ENCODE measurements at regions not wholly inside any gene's neighbourhood (a gene's known extent, or its start where the extent isn't known, plus 50 kb on each side); places are given as distances from the start of the nearest gene placed in this dataset.

- no peak for DNase-seq (ENCODE audit: low read depth)
- no peak for TF ChIP-seq CTCF (IDR thresholded peaks at IDR 0.05; ENCODE audit: insufficient read depth, low read depth, low read length)
- no peak overlapping the region for H3K4me3 ChIP-seq (ENCODE audit: low read depth, low read length)
Observed at GRCh38 chr2:48137829-48138228, 176.7 kb upstream of the FOXN2 start.

GRCh38 chr2:48138898-48139297 lies 175.6 kb upstream of the FOXN2 start:
- no peak overlapping the region for H3K4me3 ChIP-seq (ENCODE audit: low read depth, low read length)
- DNase-seq (ENCODE audit: low read depth): no peak
- TF ChIP-seq CTCF (IDR thresholded peaks at IDR 0.05; ENCODE audit: insufficient read depth, low read depth, low read length): no peak

- no peak overlapping the region for H3K4me3 ChIP-seq (ENCODE audit: low read depth, low read length)
- TF ChIP-seq CTCF (IDR thresholded peaks at IDR 0.05; ENCODE audit: insufficient read depth, low read depth, low read length): no peak
- DNase-seq (ENCODE audit: low read depth): no peak
Observed at GRCh38 chr2:48140586-48140985, 173.9 kb upstream of the FOXN2 start.

- peak; percentile 12 for DNase-seq (ENCODE audit: low read depth)
- H3K4me3 ChIP-seq (ENCODE audit: low read depth, low read length): no peak overlapping the region
Observed at GRCh38 chr2:48144777-48145176, 169.7 kb upstream of the FOXN2 start.

GRCh38 chr2:48145845-48146452 lies 168.5 kb upstream of the FOXN2 start:
- no peak for TF ChIP-seq CTCF (IDR thresholded peaks at IDR 0.05; ENCODE audit: insufficient read depth, low read depth, low read length)
- DNase-seq (ENCODE audit: low read depth): peak; percentile 80
- no peak overlapping the region for H3K4me3 ChIP-seq (ENCODE audit: low read depth, low read length)

More at GRCh38 chr2:48144777-48145176, 169.7 kb upstream of the FOXN2 start:
- no peak for TF ChIP-seq CTCF (IDR thresholded peaks at IDR 0.05; ENCODE audit: insufficient read depth, low read depth, low read length)

- H3K4me3 ChIP-seq (ENCODE audit: low read depth, low read length): no peak overlapping the region
- DNase-seq (ENCODE audit: low read depth): no peak
- no peak for TF ChIP-seq CTCF (IDR thresholded peaks at IDR 0.05; ENCODE audit: insufficient read depth, low read depth, low read length)
Observed at GRCh38 chr2:48146552-48146951, 167.9 kb upstream of the FOXN2 start.

GRCh38 chr2:48147719-48148118 lies 166.8 kb upstream of the FOXN2 start:
- no peak overlapping the region for H3K4me3 ChIP-seq (ENCODE audit: low read depth, low read length)
- DNase-seq (ENCODE audit: low read depth): no peak
- TF ChIP-seq CTCF (IDR thresholded peaks at IDR 0.05; ENCODE audit: insufficient read depth, low read depth, low read length): no peak

All from fibroblast of villous mesenchyme (primary cell).